Lower lobe of right lung (tissue), 2 donors: ENCODE measurements at regions not wholly inside any gene's neighbourhood (a gene's known extent, or its start where the extent isn't known, plus 50 kb on each side); places are given as distances from the start of the nearest gene placed in this dataset.

Experiments
- ATAC-seq, 2 donors: fragments of 200-7000 bp; cut with Tn5 transposase; one replicate each; pipeline ENCODE4 v1.9.1; 2020 to 2022; ENCODE audit warnings: mild to moderate bottlenecking in 2 of 2, moderate library complexity in 2 of 2
- DNase-seq: peaks from one replicate; pipeline ENCODE4 v3.0.0-alpha.2; 2020
- H3K27ac ChIP-seq: fragments of 200-600 bp; one replicate; pipeline ENCODE4 v1.8.0; 2022
- H3K27me3 ChIP-seq: fragments of 200-600 bp; one replicate; pipeline ENCODE4 v1.8.0; 2022; ENCODE audit warnings: low read depth
- H3K36me3 ChIP-seq: fragments of 200-600 bp; one replicate; pipeline ENCODE4 v1.8.0; 2022; ENCODE audit warnings: mild to moderate bottlenecking
- H3K4me1 ChIP-seq: fragments of 200-600 bp; one replicate; pipeline ENCODE4 v1.8.0; 2022
- H3K4me3 ChIP-seq: fragments of 200-600 bp; one replicate; pipeline ENCODE4 v1.8.0; 2022; ENCODE audit warnings: mild to moderate bottlenecking
- H3K9me3 ChIP-seq: fragments of 200-600 bp; one replicate; pipeline ENCODE4 v1.8.0; 2022
- CTCF ChIP-seq: fragments of 200-600 bp; IDR thresholded peaks from one replicate; pipeline ENCODE4 v1.8.0; 2022; ENCODE audit warnings: antibody characterized with exemption, mild to moderate bottlenecking
- intact Hi-C: fragments of 100-400 bp; cut with DNase I; formaldehyde crosslinking; loops from one replicate; pipeline ENCODE4 v1.11.0; 2022
- donor health status: DM: no; HTN: yes; CAD: no; lungs with severe emphysema.

DNA sequence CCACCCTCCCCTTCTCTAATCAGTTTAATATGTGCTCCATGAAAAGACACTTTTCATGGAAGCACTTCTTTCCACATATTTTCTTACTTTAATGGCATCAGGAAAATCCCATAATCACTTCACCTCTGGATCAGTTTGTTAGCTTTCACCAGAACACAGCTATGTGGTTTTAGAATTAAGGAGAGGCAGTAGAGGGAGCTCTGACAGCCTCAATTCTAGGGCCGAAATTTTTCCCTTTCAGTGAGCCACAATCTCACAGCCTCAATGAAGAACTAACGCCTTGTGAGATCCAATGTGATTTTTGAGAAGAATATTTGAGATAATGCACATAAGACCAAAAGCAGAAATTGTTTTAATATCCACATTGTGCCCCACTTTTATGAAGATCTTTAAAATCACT is 1494.0 kb upstream of the CDH8 start:
- H3K36me3 ChIP-seq, result no peaks in the 10 kb centered on the region
- no peak overlapping the region for H3K4me3 ChIP-seq
- H3K27ac ChIP-seq, result no peak overlapping the region
- no peak for DNase-seq
- H3K27me3 ChIP-seq, result no peaks in the 10 kb centered on the region
- H3K9me3 ChIP-seq, result no peaks in the 10 kb centered on the region
- H3K4me1 ChIP-seq, result no peaks in the 10 kb centered on the region
- intact Hi-C loops, result no loop called here
- ATAC-seq, result no peak
- TF ChIP-seq CTCF, result no peak

DNA sequence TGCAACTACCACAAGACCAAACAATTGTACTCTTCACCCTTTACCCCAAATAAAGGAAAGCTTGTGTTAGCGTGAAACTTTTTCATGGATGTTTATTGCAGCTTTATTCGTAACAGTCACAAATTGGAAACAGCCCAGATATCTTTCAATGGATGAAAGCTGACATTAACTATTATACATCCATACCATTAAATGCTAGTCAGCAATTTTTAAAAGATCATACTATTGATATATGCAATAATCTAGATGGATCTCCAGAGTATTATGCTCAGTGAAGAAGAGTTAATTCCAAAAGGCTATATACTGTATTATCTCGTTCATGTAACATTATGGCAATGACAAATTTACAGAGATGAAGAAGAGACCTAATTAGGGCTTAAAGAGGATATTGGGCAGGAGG is 1491.2 kb upstream of the CDH8 start:
- ATAC-seq (no peak), DNase-seq (no peak)
- Histone ChIP-seq H3K9me3 (no peaks in the 10 kb centered on the region), H3K36me3 (no peaks in the 10 kb centered on the region), H3K27me3 (no peaks in the 10 kb centered on the region), H3K4me1 (no peaks in the 10 kb centered on the region), H3K4me3 (no peak overlapping the region), H3K27ac (no peak overlapping the region)
- intact Hi-C loops, result no loop called here
- no peak for TF ChIP-seq CTCF

- H3K4me3 ChIP-seq, result no peak overlapping the region
- no peak for TF ChIP-seq CTCF
- H3K4me1 ChIP-seq, result no peaks in the 10 kb centered on the region
- ATAC-seq (no peak), DNase-seq (no peak)
- no peak overlapping the region for H3K27ac ChIP-seq
- H3K36me3 ChIP-seq, result no peaks in the 10 kb centered on the region
- no peaks in the 10 kb centered on the region for H3K27me3 ChIP-seq
- no peaks in the 10 kb centered on the region for H3K9me3 ChIP-seq
- intact Hi-C loops, result no loop called here
Measured at GRCh38 chr16:63516394-63516793, 1480.2 kb upstream of the CDH8 start.

DNA sequence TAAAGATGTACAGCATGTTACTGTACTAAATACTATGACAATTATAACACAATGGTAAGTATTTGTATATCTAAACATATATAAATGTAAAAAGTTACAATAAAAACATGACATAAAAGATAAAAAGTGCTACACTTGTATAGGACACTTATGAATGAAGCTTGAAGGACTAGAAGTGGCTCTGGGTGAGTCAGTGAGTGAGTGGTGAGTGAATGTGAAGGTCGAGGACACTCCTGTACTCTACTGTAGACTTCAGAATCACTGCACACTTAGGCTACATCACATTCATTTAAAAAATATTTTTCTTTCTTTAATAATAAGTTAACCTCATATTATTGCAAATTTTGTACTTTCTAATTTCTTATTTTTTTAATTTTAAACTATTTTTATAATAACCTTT is 1476.7 kb upstream of the CDH8 start:
- Histone ChIP-seq H3K4me1 (no peaks in the 10 kb centered on the region), H3K9me3 (no peaks in the 10 kb centered on the region), H3K27me3 (no peaks in the 10 kb centered on the region), H3K4me3 (no peak overlapping the region), H3K36me3 (no peaks in the 10 kb centered on the region), H3K27ac (no peak overlapping the region)
- ATAC-seq, result no peak
- intact Hi-C loops, result no loop called here
- TF ChIP-seq CTCF, result no peak
- no peak for DNase-seq

DNA sequence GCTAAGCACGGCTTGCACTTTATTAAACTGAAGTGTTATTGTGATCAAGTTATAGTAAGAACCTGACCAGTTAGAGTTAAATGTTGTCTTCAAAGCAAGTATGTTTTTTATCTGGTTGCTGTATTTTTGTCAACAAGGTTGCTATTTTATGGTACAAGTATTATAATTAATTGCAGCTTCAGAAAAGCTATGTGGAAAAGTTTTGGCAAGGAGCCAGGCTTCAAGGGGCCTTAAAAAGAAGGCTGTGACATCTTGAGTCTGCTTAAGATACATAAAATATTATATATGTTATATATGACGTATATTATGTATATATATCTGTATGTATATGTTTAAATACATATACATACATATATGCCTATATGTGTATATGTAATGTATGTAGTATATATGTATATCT is 1461.2 kb upstream of the CDH8 start:
- no peak for TF ChIP-seq CTCF
- intact Hi-C loops, result no loop called here
- DNase-seq, result no peak
- no peaks in the 10 kb centered on the region for H3K36me3 ChIP-seq
- no peaks in the 10 kb centered on the region for H3K9me3 ChIP-seq
- no peaks in the 10 kb centered on the region for H3K27me3 ChIP-seq
- H3K4me1 ChIP-seq, result no peaks in the 10 kb centered on the region
- no peak for ATAC-seq
- no peak overlapping the region for H3K27ac ChIP-seq
- H3K4me3 ChIP-seq, result no peak overlapping the region

- H3K4me1 ChIP-seq, result no peaks in the 10 kb centered on the region
- no peaks in the 10 kb centered on the region for H3K27me3 ChIP-seq
- no peak overlapping the region for H3K4me3 ChIP-seq
- H3K27ac ChIP-seq, result no peak overlapping the region
- no peaks in the 10 kb centered on the region for H3K9me3 ChIP-seq
- DNase-seq (no peak), ATAC-seq (no peak)
- intact Hi-C loops, result no loop called here
- no peak for TF ChIP-seq CTCF
- H3K36me3 ChIP-seq, result no peaks in the 10 kb centered on the region
Measured at GRCh38 chr16:63496282-63496681, 1460.0 kb upstream of the CDH8 start.
